Sigmoid colon (tissue), 4 donors: ENCODE measurements at regions not wholly inside any gene's neighbourhood (a gene's known extent, or its start where the extent isn't known, plus 50 kb on each side); places are given as distances from the start of the nearest gene placed in this dataset.

ENCODE experiments used
- POLR2A ChIP-seq, 2 donors: fragments of 450-650 bp; IDR thresholded peaks; one replicate each; pipeline ENCODE4 v1.6.1; 2016; ENCODE audit warnings: antibody characterized with exemption in 2 of 2, mild to moderate bottlenecking in 2 of 2, moderate library complexity in 2 of 2
- POLR2AphosphoS5 ChIP-seq, 4 donors: sonication (generic); formaldehyde crosslinking; IDR thresholded peaks; one replicate each; pipeline ENCODE4 v1.6.1; 2017; ENCODE audit warnings: antibody characterized with exemption in 4 of 4
- TF ChIP-seq, protein P1 (sequence below), 4 experiments: fragments of 450-650 bp in 3 of 4; fragments of 200-600 bp in 1 of 4; IDR thresholded peaks; one replicate each; pipeline ENCODE4 v1.5.1; 2016 to 2019; ENCODE audit warnings: antibody characterized with exemption in 4 of 4, mild to moderate bottlenecking in 3 of 4, moderate library complexity in 2 of 4

DNA sequence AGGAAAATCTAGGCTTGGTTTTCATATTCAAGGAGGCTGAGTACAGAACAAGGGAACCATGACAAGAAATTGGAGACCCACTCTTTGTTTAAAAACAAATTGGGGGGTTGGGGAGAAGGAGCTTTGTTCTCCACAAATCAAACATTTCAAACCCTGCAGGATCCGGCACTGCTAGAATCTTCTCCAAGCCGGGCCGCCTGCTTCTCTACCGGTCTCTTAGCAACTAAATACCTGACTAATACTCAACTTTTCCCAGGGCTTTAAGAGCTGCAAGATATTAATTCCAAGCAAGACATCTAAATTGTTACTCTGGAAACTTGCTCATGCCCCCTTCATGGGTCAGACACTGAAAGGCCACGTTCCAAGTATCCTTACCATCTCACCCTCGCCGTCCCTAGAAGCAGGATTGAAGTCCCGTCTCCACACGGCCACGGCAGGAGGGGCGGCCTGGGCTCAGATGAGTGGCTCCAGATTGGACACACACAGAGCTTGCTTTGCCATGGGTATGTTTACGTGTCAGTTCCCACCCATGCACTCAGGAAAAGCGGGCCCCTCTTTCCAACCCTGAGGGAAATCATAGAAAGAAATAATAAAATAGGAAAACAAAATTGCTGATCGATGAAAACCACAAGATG, 126.4 kb upstream of the CDH4 start:
- TF ChIP-seq, protein P1, sequence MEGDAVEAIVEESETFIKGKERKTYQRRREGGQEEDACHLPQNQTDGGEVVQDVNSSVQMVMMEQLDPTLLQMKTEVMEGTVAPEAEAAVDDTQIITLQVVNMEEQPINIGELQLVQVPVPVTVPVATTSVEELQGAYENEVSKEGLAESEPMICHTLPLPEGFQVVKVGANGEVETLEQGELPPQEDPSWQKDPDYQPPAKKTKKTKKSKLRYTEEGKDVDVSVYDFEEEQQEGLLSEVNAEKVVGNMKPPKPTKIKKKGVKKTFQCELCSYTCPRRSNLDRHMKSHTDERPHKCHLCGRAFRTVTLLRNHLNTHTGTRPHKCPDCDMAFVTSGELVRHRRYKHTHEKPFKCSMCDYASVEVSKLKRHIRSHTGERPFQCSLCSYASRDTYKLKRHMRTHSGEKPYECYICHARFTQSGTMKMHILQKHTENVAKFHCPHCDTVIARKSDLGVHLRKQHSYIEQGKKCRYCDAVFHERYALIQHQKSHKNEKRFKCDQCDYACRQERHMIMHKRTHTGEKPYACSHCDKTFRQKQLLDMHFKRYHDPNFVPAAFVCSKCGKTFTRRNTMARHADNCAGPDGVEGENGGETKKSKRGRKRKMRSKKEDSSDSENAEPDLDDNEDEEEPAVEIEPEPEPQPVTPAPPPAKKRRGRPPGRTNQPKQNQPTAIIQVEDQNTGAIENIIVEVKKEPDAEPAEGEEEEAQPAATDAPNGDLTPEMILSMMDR (IDR thresholded peaks at IDR 0.05): no peak
- no peak for TF ChIP-seq POLR2A (IDR thresholded peaks at IDR 0.05)
- TF ChIP-seq POLR2AphosphoS5 (IDR thresholded peaks at IDR 0.05): no peak
